HepG2 (cell line): ENCODE measurements at regions not wholly inside any gene's neighbourhood (a gene's known extent, or its start where the extent isn't known, plus 50 kb on each side); places are given as distances from the start of the nearest gene placed in this dataset.

Experiments
- ATAC-seq: fragments of 200-7000 bp; cut with Tn5 transposase; 3 replicates; pipeline ENCODE4 v1.9.1; 2020; ENCODE audit warnings: mild to moderate bottlenecking, moderate library complexity
- BruUV-seq: library from RNA; stranded (reverse); fragments of 400-500 nt; replicated peaks from 2 replicates; lab custom pipeline; 2021; lab: Mats Ljungman, UMichigan
- CTCF ChIA-PET: fragments of 300-600 bp; formaldehyde crosslinking; extraction: SDS; loops from one replicate; lab custom pipeline; 2021; ENCODE audit warnings: low total read pairs, inconsistent platforms, low intra/inter-chr PET ratio; lab: Yijun Ruan, JAX
- POLR2A ChIA-PET: fragments of 350-600 bp; sonication (Branson Sonifier 250); formaldehyde crosslinking; loops from one replicate; lab custom pipeline; 2020; ENCODE audit warnings: antibody characterized with exemption, inconsistent platforms; lab: Yijun Ruan, JAX
- DNase-seq: peaks from one replicate; pipeline ENCODE4 v3.0.0-alpha.2; 2015; ENCODE audit warnings: low spot score
- FAIRE-seq: peaks from 3 replicates; lab custom pipeline; 2011; peaks lifted over from hg19 to GRCh38; lab: Jason Lieb, UNC
- H2AFZ ChIP-seq: one replicate; pipeline ENCODE4 v1.6.1; 2011; ENCODE audit warnings: low read length, inconsistent platforms
- H3K27ac ChIP-seq: fragments of 300-600 bp; 3 replicates; pipeline ENCODE4 v1.8.0; 2011; ENCODE audit warnings: mixed run types, mild to moderate bottlenecking, mixed read lengths, low read length, inconsistent platforms; ENCODE audit not compliant: insufficient read depth; ENCODE audit errors: extremely low read length
- H3K27me3 ChIP-seq, 2 experiments: fragments of 200-600 bp in 1 of 2; 2 replicates in 1 of 2; 3 replicates in 1 of 2; pipeline versions ENCODE4 v1.6.0 to v1.8.0; 2011; ENCODE audit warnings: low read length in 2 of 2, mild to moderate bottlenecking in 2 of 2, moderate library complexity in 2 of 2, inconsistent platforms in 1 of 2; ENCODE audit not compliant: insufficient read depth in 2 of 2, control insufficient read depth in 1 of 2
- H3K36me3 ChIP-seq, 2 experiments: fragments of 200-600 bp in 1 of 2; replicated peaks in 1 of 2; 2 replicates in 1 of 2; 3 replicates in 1 of 2; pipeline versions ENCODE4 v1.5.1 to v1.8.0; 2011; ENCODE audit warnings: low read length in 2 of 2, inconsistent platforms in 1 of 2; ENCODE audit not compliant: insufficient read depth in 2 of 2, control insufficient read depth in 1 of 2
- H3K4me1 ChIP-seq: 2 replicates; pipeline ENCODE4 v1.5.1; 2012; ENCODE audit warnings: low read length, inconsistent platforms; ENCODE audit not compliant: insufficient read depth
- H3K4me2 ChIP-seq: 2 replicates; pipeline ENCODE4 v1.6.0; 2011; ENCODE audit warnings: low read depth, low read length, inconsistent platforms
- H3K4me3 ChIP-seq, 3 experiments: fragments of 200-600 bp in 1 of 3; sonication (generic), shearing (Covaris generic) in 1 of 3; replicated peaks in 1 of 3; 2 replicates each; pipeline ENCODE4 v1.5.1; 2011 to 2016; ENCODE audit warnings: low read length in 3 of 3, inconsistent platforms in 2 of 3, low read depth in 2 of 3, mild to moderate bottlenecking in 2 of 3, control low read depth in 1 of 3, mixed read lengths in 1 of 3; ENCODE audit not compliant: insufficient read depth in 1 of 3
- H3K79me2 ChIP-seq: one replicate; pipeline ENCODE4 v1.6.1; 2011; ENCODE audit warnings: low read length, inconsistent platforms; ENCODE audit not compliant: insufficient read depth
- H3K9ac ChIP-seq: 2 replicates; pipeline ENCODE4 v1.6.0; 2011; ENCODE audit warnings: mild to moderate bottlenecking, low read depth, low read length, inconsistent platforms; ENCODE audit not compliant: insufficient read depth
- H3K9me3 ChIP-seq: 2 replicates; pipeline ENCODE4 v1.5.1; 2012; ENCODE audit warnings: mild to moderate bottlenecking, low read length
- H4K20me1 ChIP-seq: 2 replicates; pipeline ENCODE4 v1.6.0; 2011; ENCODE audit warnings: inconsistent platforms, mild to moderate bottlenecking, low read length, moderate library complexity; ENCODE audit not compliant: insufficient read depth
- ARHGAP35 ChIP-seq: sonication (generic); formaldehyde crosslinking; IDR thresholded peaks from 2 replicates; pipeline ENCODE4 v1.9.0; 2022; ENCODE audit warnings: mild to moderate bottlenecking, inconsistent platforms, moderate library complexity, missing genetic modification reagents, borderline replicate concordance
- CREBL2 ChIP-seq: sonication (generic); formaldehyde crosslinking; IDR thresholded peaks from 2 replicates; pipeline ENCODE4 v1.8.1; 2023; ENCODE audit warnings: missing genetic modification reagents, mild to moderate bottlenecking, borderline replicate concordance
- ETV5 ChIP-seq: IDR thresholded peaks from 2 replicates; pipeline ENCODE4 v1.6.1; 2018; ENCODE audit warnings: missing biosample characterization, missing genetic modification reagents, inconsistent platforms, borderline replicate concordance
- FOSL2 ChIP-seq: sonication (generic); formaldehyde crosslinking; IDR thresholded peaks from 2 replicates; pipeline ENCODE4 v1.4.0; 2020; ENCODE audit warnings: missing genetic modification reagents
- FOXK1 ChIP-seq: sonication (generic); formaldehyde crosslinking; IDR thresholded peaks from 2 replicates; pipeline ENCODE4 v1.4.0; 2020; ENCODE audit warnings: low read depth, missing genetic modification reagents, borderline replicate concordance
- FOXM1 ChIP-seq: sonication (generic); formaldehyde crosslinking; IDR thresholded peaks from 2 replicates; pipeline ENCODE4 v1.5.0; 2020; ENCODE audit warnings: missing genetic modification reagents
- IRX3 ChIP-seq: sonication (generic); formaldehyde crosslinking; IDR thresholded peaks from 2 replicates; pipeline ENCODE4 v1.8.1; 2023; ENCODE audit warnings: mild to moderate bottlenecking, low read depth, missing genetic modification reagents, borderline replicate concordance
- JUND ChIP-seq: sonication (generic); formaldehyde crosslinking; IDR thresholded peaks from 2 replicates; pipeline ENCODE4 v1.8.0; 2022; ENCODE audit warnings: mild to moderate bottlenecking, missing genetic modification reagents
- NCOA5 ChIP-seq: sonication (generic); formaldehyde crosslinking; IDR thresholded peaks from 2 replicates; pipeline ENCODE4 v1.4.0; 2020; ENCODE audit warnings: missing genetic modification reagents
- PRDM4 ChIP-seq: sonication (generic); formaldehyde crosslinking; IDR thresholded peaks from 2 replicates; pipeline ENCODE4 v1.9.0; 2021; ENCODE audit warnings: missing genetic modification reagents, borderline replicate concordance
- PTBP1 ChIP-seq: fragments of 200-400 bp; formaldehyde crosslinking; IDR thresholded peaks from 2 replicates; pipeline ENCODE4 v1.6.1; 2018; ENCODE audit warnings: low read length, low read depth; ENCODE audit not compliant: poor library complexity, severe bottlenecking
- RFX5 ChIP-seq: IDR thresholded peaks from 2 replicates; pipeline ENCODE4 v1.6.1; 2011; ENCODE audit warnings: low read depth, low read length, improper control_type of control experiment
- ZNF275 ChIP-seq: sonication (generic); formaldehyde crosslinking; IDR thresholded peaks from 2 replicates; pipeline ENCODE4 v1.8.0; 2022; ENCODE audit warnings: missing genetic modification reagents, mild to moderate bottlenecking, inconsistent platforms, borderline replicate concordance
- ZNF383 ChIP-seq: sonication (generic); formaldehyde crosslinking; IDR thresholded peaks from 2 replicates; pipeline ENCODE4 v1.4.0; 2020; ENCODE audit warnings: missing genetic modification reagents, mild to moderate bottlenecking, borderline replicate concordance
- ZNF552 ChIP-seq: sonication (generic); formaldehyde crosslinking; IDR thresholded peaks from 2 replicates; pipeline ENCODE4 v1.9.0; 2022; ENCODE audit warnings: missing genetic modification reagents, mild to moderate bottlenecking, borderline replicate concordance
- ZNF670 ChIP-seq: sonication (generic); formaldehyde crosslinking; IDR thresholded peaks from 2 replicates; pipeline ENCODE4 v1.8.0; 2022; ENCODE audit warnings: mild to moderate bottlenecking, missing genetic modification reagents, borderline replicate concordance
- WGBS: methylation state at CpG from one replicate; pipeline ENCODE4 v1.1.6; 2017; ENCODE audit warnings: low lambda C conversion rate; 5-methylcytosine and 5-hydroxymethylcytosine counted together
- in situ Hi-C: cut with HindIII; loops from 2 replicates; pipeline ENCODE4 v1.10.0; 2017; ENCODE audit warnings: low pct_unique_long_range_greater_than_20kb; ENCODE audit not compliant: extremely low pct_ligation_motif_present
- intact Hi-C: fragments of 100-400 bp; cut with micrococcal nuclease; formaldehyde crosslinking; loops from one replicate; pipeline ENCODE4 v1.10.0; 2022; ENCODE audit not compliant: unreplicated experiment

- DNase-seq (no peak), FAIRE-seq (no peak), ATAC-seq (no peak)
- ChIA-PET CTCF (no interaction called here), POLR2A (no interaction called here)
- Histone ChIP-seq H3K4me3 (no peak overlapping the region), H3K79me2 (no peaks in the 10 kb centered on the region), H4K20me1 (no peaks in the 10 kb centered on the region), H3K4me1 (no peaks in the 10 kb centered on the region), H3K36me3 (no peaks in the 10 kb centered on the region), H3K9me3 (peaks cover 5% of the 10 kb centered on the region; the same call in 1 of the 2 replicates), H3K27ac (no peak overlapping the region), H3K4me2 (no peak overlapping the region), H3K27me3 (no peaks in the 10 kb centered on the region), H3K9ac (no peak overlapping the region), H2AFZ (no peak overlapping the region)
- TF ChIP-seq JUND (CRISPR knock-in tag) (no peak), FOSL2 (no peak), FOXK1 (CRISPR knock-in tag) (no peak), ZNF383 (CRISPR knock-in tag) (no peak), FOXM1 (no peak), IRX3 (CRISPR knock-in tag) (no peak), ZNF552 (no peak), ZNF275 (CRISPR knock-in tag) (no peak), PRDM4 (CRISPR knock-in tag) (no peak), NCOA5 (no peak), ARHGAP35 (no peak), PTBP1 (no peak), ZNF670 (CRISPR knock-in tag) (no peak), ETV5 (no peak), RFX5 (no peak), CREBL2 (CRISPR knock-in tag) (no peak)
- WGBS: 30% methylated on average over 7 of the region's 7 CpGs
- in situ Hi-C loops (no loop called here), intact Hi-C loops (no loop called here)
- BruUV-seq: no TSS peak
Measured at GRCh38 chr12:128043317-128043716, 223.7 kb upstream of the TMEM132C start.
